BJ (cell line): ENCODE measurements at regions not wholly inside any gene's neighbourhood (a gene's known extent, or its start where the extent isn't known, plus 50 kb on each side); places are given as distances from the start of the nearest gene placed in this dataset.

Source experiments
- CTCF ChIA-PET: fragments of 350-600 bp; formaldehyde crosslinking; extraction: SDS; loops from one replicate; lab custom pipeline; 2021; ENCODE audit warnings: antibody characterized with exemption, inconsistent platforms; lab: Yijun Ruan, JAX
- POLR2A ChIA-PET: fragments of 300-600 bp; sonication (Branson Sonifier 250); formaldehyde crosslinking; extraction: SDS; loops from one replicate; lab custom pipeline; 2021; ENCODE audit warnings: antibody characterized with exemption; lab: Charles Lee
- DNase-seq: peaks from one replicate; pipeline ENCODE4 v3.0.0-alpha.2; 2011; ENCODE audit warnings: low read depth
- H3K27me3 ChIP-seq: 2 replicates; pipeline ENCODE4 v1.6.0; 2011; ENCODE audit warnings: low read length; ENCODE audit not compliant: control insufficient read depth, insufficient read depth
- H3K36me3 ChIP-seq: 2 replicates; pipeline ENCODE4 v1.5.1; 2011; ENCODE audit warnings: low read length; ENCODE audit not compliant: control insufficient read depth, insufficient read depth
- H3K4me3 ChIP-seq: 2 replicates; pipeline ENCODE4 v1.5.1; 2011; ENCODE audit warnings: low read depth, mild to moderate bottlenecking, control low read depth, low read length
- TF ChIP-seq, protein P1 (sequence below): IDR thresholded peaks from 2 replicates; pipeline ENCODE4 v1.5.1; 2011; ENCODE audit warnings: low read depth, mild to moderate bottlenecking, control low read depth, inconsistent platforms, low read length, moderate library complexity; ENCODE audit not compliant: insufficient read depth

DNA sequence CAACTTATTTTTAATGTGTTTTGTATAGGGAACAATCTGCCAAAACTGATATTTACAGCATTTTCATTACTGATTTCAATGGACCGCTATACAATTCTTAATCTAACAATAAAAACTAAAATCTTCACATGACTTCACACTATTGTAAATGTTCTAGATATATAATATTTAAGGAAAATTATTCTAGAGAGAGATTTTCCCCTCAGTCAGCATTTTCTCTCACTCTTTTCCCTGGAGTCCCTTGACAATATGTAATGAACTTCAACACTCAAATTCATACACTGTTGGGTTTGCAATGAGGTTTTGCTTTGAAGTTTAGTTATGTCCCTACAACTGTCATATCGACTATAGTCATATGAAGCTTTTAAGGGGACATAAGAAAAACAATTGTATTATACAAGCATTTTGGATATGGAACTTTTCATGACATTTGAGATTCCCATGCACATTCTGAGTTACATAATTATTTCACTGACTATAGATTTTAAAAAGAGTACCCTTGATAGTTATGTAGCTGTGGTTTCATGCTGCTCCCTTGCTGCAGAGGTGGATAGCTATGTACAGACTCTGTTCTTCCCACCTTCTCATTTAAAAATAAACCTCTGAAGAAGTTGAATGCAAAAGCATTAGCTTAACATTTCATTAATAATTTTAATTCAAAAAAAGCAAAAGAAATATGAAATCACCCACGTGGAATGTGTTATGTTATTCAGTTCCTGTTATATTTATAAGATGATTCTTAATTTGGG lies 338.5 kb downstream of the AKAIN1 start:
- Histone ChIP-seq H3K4me3 (no peak overlapping the region), H3K27me3 (no peaks in the 10 kb centered on the region), H3K36me3 (no peaks in the 10 kb centered on the region)
- ChIA-PET POLR2A (no interaction called here), CTCF (no interaction called here)
- TF ChIP-seq, protein P1, sequence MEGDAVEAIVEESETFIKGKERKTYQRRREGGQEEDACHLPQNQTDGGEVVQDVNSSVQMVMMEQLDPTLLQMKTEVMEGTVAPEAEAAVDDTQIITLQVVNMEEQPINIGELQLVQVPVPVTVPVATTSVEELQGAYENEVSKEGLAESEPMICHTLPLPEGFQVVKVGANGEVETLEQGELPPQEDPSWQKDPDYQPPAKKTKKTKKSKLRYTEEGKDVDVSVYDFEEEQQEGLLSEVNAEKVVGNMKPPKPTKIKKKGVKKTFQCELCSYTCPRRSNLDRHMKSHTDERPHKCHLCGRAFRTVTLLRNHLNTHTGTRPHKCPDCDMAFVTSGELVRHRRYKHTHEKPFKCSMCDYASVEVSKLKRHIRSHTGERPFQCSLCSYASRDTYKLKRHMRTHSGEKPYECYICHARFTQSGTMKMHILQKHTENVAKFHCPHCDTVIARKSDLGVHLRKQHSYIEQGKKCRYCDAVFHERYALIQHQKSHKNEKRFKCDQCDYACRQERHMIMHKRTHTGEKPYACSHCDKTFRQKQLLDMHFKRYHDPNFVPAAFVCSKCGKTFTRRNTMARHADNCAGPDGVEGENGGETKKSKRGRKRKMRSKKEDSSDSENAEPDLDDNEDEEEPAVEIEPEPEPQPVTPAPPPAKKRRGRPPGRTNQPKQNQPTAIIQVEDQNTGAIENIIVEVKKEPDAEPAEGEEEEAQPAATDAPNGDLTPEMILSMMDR, result no peak
- DNase-seq, result no peak

DNA sequence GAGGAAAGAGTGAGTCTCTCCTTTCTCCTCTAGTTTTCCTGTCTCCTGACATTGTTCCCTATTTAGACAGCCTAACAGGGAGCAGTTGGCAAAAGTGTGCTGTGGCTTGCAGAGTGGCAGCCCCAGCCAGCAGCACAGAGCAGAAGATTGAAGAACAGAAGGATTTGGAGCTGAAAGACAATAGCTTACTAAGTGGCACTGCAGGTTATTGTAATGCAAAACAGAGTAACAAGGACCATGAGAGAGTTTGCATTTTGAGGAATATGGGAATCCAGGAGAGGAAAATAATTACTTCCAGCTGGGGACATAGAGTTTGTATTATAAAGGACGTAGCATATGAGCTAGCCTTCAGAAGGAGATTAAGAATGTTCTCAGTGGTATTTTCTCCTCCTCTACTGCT lies 342.4 kb downstream of the AKAIN1 start:
- H3K36me3 ChIP-seq, result no peaks in the 10 kb centered on the region
- POLR2A ChIA-PET, result no interaction called here
- TF ChIP-seq, protein P1, result no peak
- no peak overlapping the region for H3K4me3 ChIP-seq
- CTCF ChIA-PET, result no interaction called here
- DNase-seq, result no peak
- H3K27me3 ChIP-seq, result no peaks in the 10 kb centered on the region

DNA sequence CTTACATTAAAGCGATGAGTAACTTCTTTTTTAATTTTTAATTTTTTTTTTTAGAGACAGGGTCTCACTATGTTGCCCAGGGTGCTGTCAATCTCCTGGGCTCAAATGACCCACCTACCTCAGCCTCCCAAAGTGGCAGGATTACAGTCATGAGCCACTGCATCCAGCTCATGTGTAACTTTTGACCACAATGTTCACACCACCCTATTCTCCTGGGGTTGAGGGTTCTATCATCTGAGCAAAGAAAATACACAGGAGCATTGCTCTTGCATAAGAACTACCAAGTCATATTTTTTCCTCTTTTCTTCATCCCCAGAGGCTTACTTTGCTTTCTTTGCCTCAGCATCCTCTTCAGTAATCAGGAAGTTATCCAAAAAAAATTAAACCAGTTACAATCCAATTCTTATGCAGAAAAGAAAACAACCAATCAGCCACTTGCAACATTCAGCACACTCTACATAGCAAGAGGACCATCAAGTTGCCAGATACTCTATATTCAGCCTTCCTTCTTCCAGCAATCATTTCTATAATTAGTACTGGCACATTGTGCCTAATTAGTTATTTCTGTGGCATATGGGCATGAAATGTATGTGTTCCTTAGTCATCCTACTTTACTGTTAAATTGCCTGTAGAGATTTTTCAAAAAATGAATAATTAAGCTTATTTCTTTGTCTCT lies 345.6 kb downstream of the AKAIN1 start:
- Histone ChIP-seq H3K27me3 (no peaks in the 10 kb centered on the region), H3K4me3 (no peak overlapping the region), H3K36me3 (no peaks in the 10 kb centered on the region)
- ChIA-PET POLR2A (no interaction called here), CTCF (interaction anchor here (0.7 kb wide), 1 partner anchor 76 kb away, joined by 4 read pairs; no protein-coding TSS in a partner anchor)
- no peak for DNase-seq
- TF ChIP-seq, protein P1, result no peak

DNA sequence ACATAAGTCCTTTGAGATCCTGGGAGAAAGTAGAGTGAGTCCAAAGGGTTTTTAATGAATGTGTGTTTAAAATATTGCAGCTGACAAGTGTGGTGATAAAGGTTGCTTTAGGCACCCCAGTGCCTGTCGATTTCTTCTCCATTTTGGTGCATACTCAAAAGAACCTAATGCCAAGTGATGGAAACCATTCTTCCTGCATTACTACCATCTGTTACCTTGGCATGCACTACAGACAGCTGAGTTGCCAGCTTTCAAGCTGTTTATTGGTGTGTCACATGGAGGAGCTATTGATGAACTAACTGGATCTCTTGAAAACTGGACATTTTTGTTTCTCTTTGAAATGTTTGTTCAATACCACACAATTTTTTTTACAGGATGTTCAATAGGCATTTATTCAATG lies 350.0 kb downstream of the AKAIN1 start:
- Histone ChIP-seq H3K27me3 (no peaks in the 10 kb centered on the region), H3K4me3 (no peak overlapping the region), H3K36me3 (no peaks in the 10 kb centered on the region)
- TF ChIP-seq, protein P1, result no peak
- POLR2A ChIA-PET, result no interaction called here
- no peak for DNase-seq
- CTCF ChIA-PET, result no interaction called here

DNA sequence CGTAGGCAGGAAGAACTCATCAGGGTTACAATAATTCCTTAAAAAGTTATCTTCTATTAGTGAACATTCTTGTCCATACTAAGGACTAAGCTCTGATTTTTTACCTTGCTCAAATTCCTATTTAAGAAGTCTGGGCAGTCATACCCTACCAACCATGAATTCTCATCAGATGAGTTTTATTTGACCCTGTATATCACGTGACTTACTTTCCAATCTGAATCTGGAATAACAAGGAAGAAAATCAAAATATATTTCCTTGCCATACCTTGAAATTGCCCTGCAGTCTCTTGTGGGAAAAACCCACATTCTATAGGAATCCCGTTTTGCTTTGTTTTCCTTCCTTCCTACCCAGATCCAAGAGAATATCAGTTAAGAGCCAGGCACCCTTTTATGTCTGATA lies 352.7 kb downstream of the AKAIN1 start:
- Histone ChIP-seq H3K27me3 (no peaks in the 10 kb centered on the region), H3K36me3 (no peaks in the 10 kb centered on the region), H3K4me3 (no peak overlapping the region)
- CTCF ChIA-PET, result no interaction called here
- TF ChIP-seq, protein P1, result no peak
- no peak for DNase-seq
- POLR2A ChIA-PET, result no interaction called here
